Heart right ventricle (tissue), 16 donors: ENCODE measurements at regions not wholly inside any gene's neighbourhood (a gene's known extent, or its start where the extent isn't known, plus 50 kb on each side); places are given as distances from the start of the nearest gene placed in this dataset.

Source experiments
- ATAC-seq, 8 donors: fragments of 200-7000 bp; cut with Tn5 transposase; one replicate each; pipeline ENCODE4 v1.9.1; 2020; ENCODE audit warnings: mild to moderate bottlenecking in 8 of 8, moderate library complexity in 8 of 8, moderate number of reproducible peaks in 1 of 8
- DNase-seq, 2 donors: peaks; one replicate each; pipeline ENCODE4 v3.0.0-alpha.2; 2020
- H3K27ac ChIP-seq, 10 donors: fragments of 200-600 bp; sonication (generic) in 2 of 10; one replicate each; pipeline versions ENCODE4 v1.5.0 to v1.8.0; 2020 to 2022; ENCODE audit warnings: mild to moderate bottlenecking in 3 of 10
- H3K27me3 ChIP-seq, 7 donors: fragments of 200-600 bp; one replicate each; pipeline ENCODE4 v1.8.0; 2021 to 2022; ENCODE audit warnings: mild to moderate bottlenecking in 2 of 7
- H3K36me3 ChIP-seq, 9 donors: fragments of 200-600 bp; sonication (generic) in 1 of 9; one replicate each; pipeline versions ENCODE4 v1.5.0 to v1.8.0; 2020 to 2022; ENCODE audit warnings: mild to moderate bottlenecking in 2 of 9
- H3K4me1 ChIP-seq, 9 donors: fragments of 200-600 bp; sonication (generic) in 1 of 9; one replicate each; pipeline versions ENCODE4 v1.5.0 to v1.8.0; 2020 to 2022; ENCODE audit warnings: mild to moderate bottlenecking in 4 of 9
- H3K4me3 ChIP-seq, 10 donors: fragments of 200-600 bp; sonication (generic) in 2 of 10; one replicate each; pipeline versions ENCODE4 v1.5.0 to v1.8.0; 2020 to 2022; ENCODE audit warnings: mild to moderate bottlenecking in 7 of 10, moderate library complexity in 2 of 10
- H3K9me3 ChIP-seq, 11 donors: fragments of 200-600 bp in 10 of 11; sonication (generic) in 2 of 11; one replicate each; pipeline versions ENCODE4 v1.5.0 to v1.8.0; 2013 to 2022; ENCODE audit warnings: mild to moderate bottlenecking in 2 of 11, control low read depth in 1 of 11, moderate library complexity in 1 of 11
- CTCF ChIP-seq, 9 donors: fragments of 200-600 bp; sonication (generic) in 2 of 9; IDR thresholded peaks; one replicate each; pipeline versions ENCODE4 v1.5.0 to v1.8.0; 2021 to 2022; ENCODE audit warnings: antibody characterized with exemption in 9 of 9, mild to moderate bottlenecking in 5 of 9, moderate library complexity in 1 of 9
- WGBS, 2 donors: extraction: QIAGEN DNeasy Blood & Tissue Kit; methylation state at CpG; one replicate each; pipeline ENCODE4 v1.1.7; 2013; ENCODE audit warnings: inconsistent platforms in 1 of 2; 5-methylcytosine and 5-hydroxymethylcytosine counted together
- intact Hi-C, 10 donors: fragments of 100-400 bp; cut with DNase I; formaldehyde crosslinking; loops; one replicate each; pipeline versions ENCODE4 v1.11.1 to v1.14.2; 2022
- donor health status: Arrhythmogenic right ventricular cardiomyopathy.
- donor health status: ischemic (EF 13 %, LVEDD 7.1; RV severe dilation, severe dysfunction).
- donor health status: healthy with polysubstance abuse.
- donor health status: DM: no; HTN: yes; CAD: no.
- donor health status: DM: no; HTN: no; CAD: no.
- donor health status: ischemic (EF 25% LVEDD 6.9; RV normal size, moderate dysfunction).
- donor health status: ischemic (EF 25% LVEDD 5.7; RV mildly dilated, moderate dysfunction).
- donor health status: healthy.
- donor health status: DM: yes; HTN: yes; CAD: no.
- donor health status: Ischemic cardiomyopathy.
- donor health status: ischemic (EF 35%, LVEDD 5.7; RV mildly dilated, moderate dysfunction).
- donor health status: nonischemic (EF 11% LVEDD 7.7; RV severe dilation, severe dysfunction).
- donor health status: DM: yes; HTN: yes; CAD: no.
- donor health status: PGD.
- donor health status: ischemic (EF 29% LVEDD 5.4; RV normal size, mild dysfunction).
- donor health status: nonischemic (EF 23%, LVEDD 6.1; RV moderate dilation, normal function).

- DNase-seq (no peak), ATAC-seq (no peak)
- Histone ChIP-seq H3K27ac (no peak overlapping the region), H3K36me3 (no peaks in the 10 kb centered on the region), H3K9me3 (peaks cover 0 to 41% (median 0%) of the 10 kb centered on the region in 11 donors), H3K27me3 (no peaks in the 10 kb centered on the region), H3K4me1 (no peaks in the 10 kb centered on the region), H3K4me3 (no peak overlapping the region)
- intact Hi-C loops, result no loop called here
- no peak for TF ChIP-seq CTCF (IDR thresholded peaks at IDR 0.05)
- WGBS, 2 donors, result 74 to 77% methylated on average over 4 of the region's 4 CpGs
Measured at GRCh38 chr4:63275491-63275890, 1133.8 kb downstream of the TECRL start.

DNA sequence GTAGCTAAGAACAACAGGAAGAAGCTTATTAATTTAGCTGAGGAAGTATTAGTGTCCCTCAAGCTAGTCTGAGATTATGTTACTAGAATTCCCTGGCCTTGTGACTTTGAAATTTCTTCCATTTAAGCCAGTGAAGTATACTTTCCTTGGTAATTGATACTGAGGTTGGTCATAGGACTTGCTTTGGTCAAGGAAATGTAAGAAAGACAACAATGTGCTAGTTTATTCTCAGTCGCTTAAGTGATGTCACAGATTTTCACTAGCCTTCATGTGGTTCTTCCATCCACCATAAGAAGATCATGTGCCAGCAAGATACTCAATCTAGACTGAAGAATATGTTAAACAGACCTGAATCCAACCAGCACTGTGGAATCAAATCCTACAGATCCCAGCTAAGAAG, 1140.1 kb downstream of the TECRL start:
- no peak for ATAC-seq
- Histone ChIP-seq H3K36me3 (no peaks in the 10 kb centered on the region), H3K27me3 (no peaks in the 10 kb centered on the region), H3K27ac (no peak overlapping the region), H3K4me3 (no peak overlapping the region), H3K9me3 (peaks cover 0 to 24% (median 0%) of the 10 kb centered on the region in 11 donors), H3K4me1 (no peaks in the 10 kb centered on the region)
- no peak for DNase-seq
- intact Hi-C loops, result no loop called here
- WGBS, 2 donors, result 92% methylated on average over 1 of the region's 1 CpG
- TF ChIP-seq CTCF (IDR thresholded peaks at IDR 0.05), result no peak

DNA sequence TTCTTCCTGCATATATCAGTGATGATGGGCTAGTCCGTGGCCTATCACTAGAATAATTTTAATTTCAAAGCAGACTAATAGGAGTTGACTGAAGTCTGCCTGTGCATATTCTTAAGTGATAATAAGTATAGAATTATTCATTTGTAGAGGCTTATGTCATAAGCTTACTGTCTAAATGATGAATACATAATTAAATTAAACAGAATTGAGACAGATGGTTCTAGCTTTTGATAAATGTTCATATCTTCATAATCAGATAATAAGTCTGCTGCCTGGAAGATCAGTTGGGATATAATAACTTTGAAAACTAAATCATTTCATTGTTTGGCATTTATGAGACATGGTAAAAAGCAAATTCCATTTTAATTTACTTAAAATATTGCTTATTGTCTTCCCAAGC, 1175.6 kb downstream of the TECRL start:
- no peak for TF ChIP-seq CTCF (IDR thresholded peaks at IDR 0.05)
- WGBS, 2 donors, result 54 to 69% methylated on average over 1 of the region's 1 CpG
- no peak overlapping the region for H3K27ac ChIP-seq
- no peaks in the 10 kb centered on the region for H3K27me3 ChIP-seq
- H3K4me1 ChIP-seq, result no peaks in the 10 kb centered on the region
- no peak overlapping the region for H3K4me3 ChIP-seq
- intact Hi-C loops, result no loop called here
- no peak for DNase-seq
- ATAC-seq, result no peak
- peaks cover 0 to 6% (median 0%) of the 10 kb centered on the region in 11 donors for H3K9me3 ChIP-seq
- H3K36me3 ChIP-seq, result no peaks in the 10 kb centered on the region

DNA sequence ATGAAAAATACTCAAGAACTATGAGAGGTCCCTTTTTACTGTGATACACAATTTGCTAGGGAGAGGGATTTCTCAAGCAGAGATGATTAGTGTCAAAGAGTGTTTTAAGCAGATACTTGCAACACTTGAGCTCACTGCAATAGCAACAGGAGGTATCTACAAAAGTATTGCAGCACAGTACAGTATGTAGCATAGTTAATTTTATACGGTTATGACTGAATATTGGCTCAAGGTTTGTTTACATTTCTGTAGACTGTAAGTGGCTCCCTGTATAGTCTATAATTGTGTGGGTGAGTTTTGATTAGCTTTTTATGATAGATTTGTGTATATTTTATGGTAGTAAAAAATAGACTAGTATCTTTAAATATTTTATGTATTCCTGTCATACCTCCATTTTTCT, 1177.2 kb downstream of the TECRL start:
- intact Hi-C loops, result no loop called here
- H3K27me3 ChIP-seq, result no peaks in the 10 kb centered on the region
- 73 to 75% methylated on average over 1 of the region's 1 CpG for WGBS, 2 donors
- no peak for DNase-seq
- TF ChIP-seq CTCF (IDR thresholded peaks at IDR 0.05), result no peak
- H3K27ac ChIP-seq, result no peak overlapping the region
- H3K4me3 ChIP-seq, result no peak overlapping the region
- no peaks in the 10 kb centered on the region for H3K36me3 ChIP-seq
- H3K9me3 ChIP-seq, result peaks cover 0 to 6% (median 0%) of the 10 kb centered on the region in 11 donors
- ATAC-seq, result no peak
- H3K4me1 ChIP-seq, result no peaks in the 10 kb centered on the region

- Histone ChIP-seq H3K27me3 (no peaks in the 10 kb centered on the region), H3K4me3 (no peak overlapping the region), H3K27ac (no peak overlapping the region), H3K9me3 (peaks cover 0 to 26% (median 0%) of the 10 kb centered on the region in 11 donors), H3K4me1 (no peaks in the 10 kb centered on the region), H3K36me3 (no peaks in the 10 kb centered on the region)
- no peak for TF ChIP-seq CTCF (IDR thresholded peaks at IDR 0.05)
- 85 to 87% methylated on average over 1 of the region's 1 CpG for WGBS, 2 donors
- ATAC-seq (no peak), DNase-seq (no peak)
- intact Hi-C loops, result no loop called here
Measured at GRCh38 chr4:63226229-63226628, 1183.0 kb downstream of the TECRL start.
